NCI-H748 (cell line): ENCODE measurements at regions not wholly inside any gene's neighbourhood (a gene's known extent, or its start where the extent isn't known, plus 50 kb on each side); places are given as distances from the start of the nearest gene placed in this dataset.
"Not testable (repeated sequence)": the region's sequence is repeated elsewhere in the genome, so short reads cannot be mapped to it uniquely, and the experiment has no call there.

Experiments
- DNase-seq: peaks from one replicate; lab custom pipeline; 2025; ENCODE audit not compliant: unreplicated experiment; lab: John Stamatoyannopoulos, UW

DNA sequence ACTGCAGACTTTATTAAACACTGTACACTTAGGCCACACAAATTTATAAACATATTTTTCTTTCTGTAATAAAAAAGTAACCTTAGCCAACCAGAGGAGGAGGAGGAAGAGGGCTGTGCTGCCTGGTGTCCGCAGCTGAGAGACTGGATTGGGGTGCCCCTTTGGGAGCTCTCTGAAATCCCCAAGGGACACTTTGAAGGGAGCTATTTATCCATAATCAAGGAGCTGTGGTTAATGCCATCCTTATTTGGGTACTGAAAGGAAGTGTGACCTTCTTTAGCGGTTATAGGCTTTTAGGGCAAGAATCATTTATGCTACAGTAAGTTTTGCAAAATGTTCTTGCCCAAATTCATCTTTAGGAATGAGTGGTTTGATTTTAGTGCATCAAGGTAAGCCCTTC, 125.8 kb downstream of the RASSF10 start:
- DNase-seq, result no peak

DNA sequence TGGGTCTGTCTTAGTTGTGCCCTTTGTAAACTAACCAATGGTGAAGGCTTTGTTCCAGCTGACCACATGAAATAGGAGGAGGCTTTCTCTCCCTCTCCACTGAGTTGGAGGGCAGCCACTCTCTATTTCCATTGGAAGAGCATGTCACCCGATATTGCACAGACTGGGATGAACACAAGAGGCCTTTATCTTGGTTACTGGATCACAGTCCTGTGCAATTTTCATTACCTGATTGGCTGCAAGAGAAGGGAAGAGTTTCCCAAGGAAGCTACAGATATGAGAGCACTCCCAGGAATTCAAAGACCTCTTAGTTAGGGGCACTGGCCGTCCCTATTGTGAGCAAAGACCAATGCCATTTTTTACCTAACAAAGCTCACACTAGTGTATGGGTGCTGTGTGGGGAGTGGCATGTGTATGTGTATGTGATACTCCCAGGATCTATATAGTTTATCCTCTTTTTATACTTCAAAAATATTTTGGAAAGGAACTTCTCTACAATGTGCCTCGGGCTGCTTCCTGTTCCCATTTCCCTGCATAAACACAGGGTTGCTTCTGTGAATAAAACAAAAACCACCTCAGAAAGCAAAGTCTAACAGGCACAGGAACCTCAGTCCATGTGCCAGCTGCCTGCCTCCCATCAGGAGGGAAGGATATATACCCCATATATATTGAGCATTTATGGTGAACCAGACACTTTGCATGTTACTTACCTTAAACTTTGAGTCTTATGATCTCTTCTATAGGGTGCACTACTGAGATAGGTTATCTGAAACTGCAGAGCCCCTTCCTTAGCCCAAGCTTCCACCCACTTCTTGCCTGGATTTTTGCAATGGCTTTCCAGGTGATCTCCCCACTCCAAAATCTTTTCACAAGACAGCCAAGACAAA, 126.5 kb downstream of the RASSF10 start:
- peak; percentile 85 for DNase-seq

DNA sequence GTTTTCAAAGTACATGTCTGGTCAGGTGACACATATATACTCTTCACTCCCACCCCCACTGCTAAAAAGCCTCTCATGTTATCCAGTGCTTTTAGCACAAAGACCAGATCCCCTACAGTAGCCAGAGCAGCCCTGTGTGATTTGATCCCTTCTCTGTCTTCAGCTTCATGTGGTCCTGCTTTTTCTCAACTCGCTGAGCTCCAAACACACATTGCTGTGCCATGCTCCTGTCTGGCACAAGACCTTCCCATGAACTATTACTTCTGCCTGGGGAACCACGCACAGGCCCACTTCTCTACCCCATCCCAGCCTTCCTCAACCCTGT, 127.1 kb downstream of the RASSF10 start:
- no peak for DNase-seq

DNA sequence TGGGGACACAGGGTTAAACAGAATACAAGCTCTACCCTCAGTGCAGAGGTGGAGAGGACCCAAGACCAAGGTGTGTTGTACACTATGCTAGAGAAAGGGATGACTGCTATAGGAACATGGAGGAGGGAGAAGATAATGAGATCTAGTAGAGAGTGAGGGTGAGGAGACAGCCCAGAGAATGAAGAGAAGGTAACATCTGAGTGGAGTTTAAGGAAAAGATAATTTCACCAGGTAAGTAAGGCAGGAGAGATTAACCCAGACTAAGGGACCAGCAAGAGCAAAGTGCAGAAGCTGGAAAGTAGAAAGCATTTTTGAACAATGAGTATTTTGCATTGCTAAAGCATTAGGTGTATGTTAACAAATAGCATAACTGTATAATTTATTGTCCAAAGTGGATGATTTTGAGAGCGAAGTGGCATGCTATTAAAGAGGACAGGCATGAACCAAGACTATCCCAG, 128.8 kb downstream of the RASSF10 start:
- DNase-seq, result no peak

DNA sequence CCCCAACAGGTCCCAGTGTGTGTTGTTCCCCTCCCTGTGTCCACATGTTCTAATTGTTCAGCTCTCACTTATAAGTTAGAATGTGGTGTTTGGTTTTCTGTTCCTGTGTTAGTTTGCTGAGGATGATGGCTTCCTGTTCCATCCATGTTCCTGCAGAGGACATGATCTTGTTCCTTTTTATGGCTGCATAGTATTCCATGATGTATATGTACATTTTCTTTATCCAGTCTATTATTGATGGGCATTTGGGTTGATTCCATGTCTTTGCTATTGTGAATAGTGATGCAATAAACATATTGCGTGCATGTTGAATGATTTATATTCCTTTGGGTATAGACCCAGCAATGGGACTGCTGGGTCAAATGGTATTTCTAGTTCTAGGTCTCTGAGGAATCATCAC, 130.0 kb downstream of the RASSF10 start:
- DNase-seq, result not testable (repeated sequence)

DNA sequence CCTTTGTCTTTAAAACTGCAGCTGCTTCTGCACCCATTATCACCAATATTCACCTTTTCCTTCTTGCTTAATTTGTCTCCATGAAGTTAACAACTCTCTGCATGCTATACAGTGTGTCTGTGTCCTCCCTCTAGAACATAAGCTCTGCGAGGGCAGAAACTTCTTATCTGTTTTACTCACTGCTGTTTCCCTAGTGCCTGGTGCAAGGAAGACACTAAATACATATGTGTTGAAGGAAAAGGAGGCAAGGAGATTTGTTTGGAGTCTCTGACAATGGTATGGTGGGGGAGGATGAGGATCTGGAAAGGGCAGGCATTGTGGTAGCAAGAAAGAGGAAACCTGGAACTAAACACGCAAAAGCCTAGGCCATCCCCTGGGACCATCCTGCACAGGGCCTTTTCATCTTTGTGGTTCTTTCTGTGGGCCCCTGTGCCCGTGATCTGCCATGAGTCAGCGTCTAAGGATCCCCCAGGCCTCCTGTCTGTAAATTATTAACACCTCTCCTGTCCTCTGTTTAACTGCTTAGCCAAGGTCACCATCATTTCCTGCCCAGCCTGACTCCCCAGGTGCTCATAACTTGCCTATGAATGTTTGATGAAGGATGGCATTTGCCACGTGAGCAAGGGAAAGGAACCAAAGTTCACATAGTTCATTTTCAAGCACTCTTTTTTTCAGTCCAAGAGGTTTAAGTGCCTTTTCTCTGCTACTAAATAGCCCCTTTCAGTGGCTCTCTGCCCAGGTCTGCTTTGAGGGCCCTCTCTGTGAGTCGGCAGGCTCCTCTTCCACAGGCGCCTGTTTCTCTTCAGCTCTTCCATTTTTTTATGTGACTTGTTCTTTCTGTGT, 131.1 kb downstream of the RASSF10 start:
- DNase-seq, result no peak

DNA sequence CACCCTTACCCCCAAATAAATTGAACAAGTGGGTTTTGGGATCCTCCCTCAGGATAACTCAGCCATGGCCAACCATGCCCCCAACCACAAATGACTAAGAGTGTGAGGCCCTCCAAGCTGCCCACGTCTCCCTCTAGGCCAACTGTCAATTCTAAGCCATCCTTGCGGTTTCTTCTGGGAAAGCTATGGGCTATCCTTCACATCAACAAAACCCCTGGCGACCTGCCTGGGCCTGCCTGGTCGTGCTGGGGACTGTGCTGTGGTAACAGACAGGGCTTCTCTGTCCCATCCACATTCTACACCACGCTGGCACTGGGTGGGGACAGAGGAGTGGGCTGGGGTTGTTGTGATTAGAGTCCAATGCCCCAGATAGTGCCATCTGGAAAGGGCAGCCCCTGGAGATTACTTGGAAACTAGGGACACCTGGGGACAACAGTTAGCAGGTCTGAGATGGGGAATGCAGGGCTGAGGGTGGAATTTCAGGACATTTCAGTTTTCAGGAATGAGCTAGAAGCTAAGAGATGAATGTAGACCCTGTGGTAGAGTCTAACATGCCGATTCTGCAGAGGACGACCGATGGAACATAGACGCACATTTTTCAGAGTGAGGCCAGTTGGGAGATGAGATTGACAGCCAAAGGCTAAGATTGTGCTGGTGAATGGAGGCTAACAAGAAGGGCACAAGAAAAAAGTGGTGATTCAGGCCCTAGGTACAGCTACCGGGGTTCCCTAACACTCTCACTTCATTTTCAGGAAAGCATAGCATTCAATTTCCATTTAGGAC, 131.9 kb downstream of the RASSF10 start:
- no peak for DNase-seq

DNA sequence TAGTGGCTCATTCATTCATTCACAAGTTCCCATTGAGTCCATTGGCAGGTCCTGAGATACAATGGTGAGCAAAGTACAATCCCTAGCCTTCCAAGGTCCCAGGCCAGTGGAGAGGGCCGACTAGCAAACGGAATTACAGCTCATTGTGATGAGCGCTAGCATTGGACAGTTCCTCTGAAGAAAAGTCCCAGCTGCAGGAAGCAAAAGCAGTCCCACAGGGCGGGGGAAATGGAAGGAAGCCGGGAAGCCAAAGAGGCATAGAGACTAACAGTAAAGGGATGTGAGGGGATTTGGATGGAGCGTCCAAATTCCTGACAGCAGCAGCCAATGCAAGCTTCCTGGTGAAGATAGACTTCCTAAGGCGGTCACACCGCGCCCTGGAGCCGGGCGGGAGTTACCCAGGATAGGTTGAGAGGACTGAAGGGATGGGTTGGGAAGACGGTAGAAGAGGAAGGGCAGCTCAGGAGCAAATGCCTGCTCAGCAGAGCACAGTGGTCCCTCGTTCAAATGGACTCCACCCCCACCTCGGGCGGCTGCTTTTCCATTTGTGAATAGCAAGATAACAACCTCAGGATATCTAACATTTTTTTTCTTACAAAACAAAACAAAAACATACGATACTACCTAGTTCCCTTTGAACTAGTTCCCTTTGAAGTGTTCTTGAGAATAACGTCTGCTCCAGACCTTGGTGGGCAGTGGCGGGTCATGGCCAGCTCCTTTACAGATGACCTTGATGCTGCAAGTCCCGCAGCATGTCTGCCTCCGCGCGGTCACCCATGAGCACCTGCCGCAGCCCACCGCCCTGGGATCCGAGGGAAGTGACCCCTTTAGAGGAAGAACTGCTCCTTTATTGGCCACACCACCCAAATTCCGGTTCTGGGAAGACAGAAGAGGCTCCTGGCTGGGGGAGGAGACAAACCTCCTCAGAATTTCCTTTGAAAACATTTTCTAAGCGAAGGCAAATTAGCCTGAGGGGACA, 132.9 kb downstream of the RASSF10 start:
- no peak for DNase-seq

DNA sequence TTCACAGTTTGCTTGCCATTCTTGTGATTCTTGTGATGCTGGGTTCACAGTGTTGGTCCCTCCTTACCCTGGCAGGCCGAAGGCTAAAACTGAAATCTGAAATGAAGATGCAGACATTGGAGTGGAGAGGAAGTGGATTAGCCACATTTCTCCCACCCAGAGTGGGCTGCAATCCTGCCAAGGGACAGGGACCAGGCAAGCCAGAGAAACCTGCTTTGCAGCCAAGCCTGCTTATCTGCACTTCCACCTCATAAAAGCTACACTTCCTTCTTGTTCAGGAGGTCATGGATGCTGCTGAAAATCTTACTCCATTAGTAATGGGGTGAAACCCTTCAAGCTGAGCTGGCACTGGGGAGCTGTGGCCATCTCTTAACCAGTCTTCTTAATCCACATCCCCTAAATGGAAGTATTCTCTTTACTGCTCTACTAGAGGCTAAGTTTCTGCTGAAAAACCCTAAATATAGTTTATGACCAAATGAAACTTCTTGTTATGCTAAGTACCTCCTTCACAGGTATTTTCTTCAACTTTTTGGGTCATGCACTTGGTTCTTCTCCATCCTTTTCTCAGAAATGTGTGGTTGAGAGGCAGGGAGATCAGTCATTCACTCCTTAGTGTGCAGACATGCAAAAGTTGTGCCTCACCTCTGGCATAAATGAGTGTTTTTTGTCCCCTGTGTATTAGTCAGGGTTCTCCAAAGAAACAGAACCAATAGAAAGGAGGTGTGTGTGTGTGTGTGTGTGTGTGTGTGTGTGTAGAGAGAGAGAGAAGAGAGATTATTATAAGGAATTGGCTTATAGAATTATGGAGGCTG, 133.9 kb upstream of the BMAL1 start:
- DNase-seq, result no peak

DNA sequence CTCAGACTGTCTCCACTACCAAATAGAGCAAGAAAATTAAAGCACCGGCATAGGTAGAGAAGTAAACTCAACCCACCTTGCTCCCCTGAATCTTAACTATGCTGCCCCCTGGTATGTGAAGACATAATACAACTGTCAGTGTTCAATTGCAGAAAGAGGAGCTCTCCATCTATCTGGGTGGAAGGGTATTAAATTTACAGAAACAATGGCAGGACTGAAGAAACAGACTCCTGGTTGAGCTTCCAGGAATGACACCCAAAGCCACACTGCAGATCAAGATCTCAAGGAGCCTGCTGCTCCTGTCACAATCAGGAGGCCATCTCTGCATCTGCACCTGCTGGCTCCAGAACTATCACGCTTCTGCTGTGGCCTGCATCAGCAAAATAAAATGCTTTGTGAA, 132.1 kb upstream of the BMAL1 start:
- no peak for DNase-seq

DNA sequence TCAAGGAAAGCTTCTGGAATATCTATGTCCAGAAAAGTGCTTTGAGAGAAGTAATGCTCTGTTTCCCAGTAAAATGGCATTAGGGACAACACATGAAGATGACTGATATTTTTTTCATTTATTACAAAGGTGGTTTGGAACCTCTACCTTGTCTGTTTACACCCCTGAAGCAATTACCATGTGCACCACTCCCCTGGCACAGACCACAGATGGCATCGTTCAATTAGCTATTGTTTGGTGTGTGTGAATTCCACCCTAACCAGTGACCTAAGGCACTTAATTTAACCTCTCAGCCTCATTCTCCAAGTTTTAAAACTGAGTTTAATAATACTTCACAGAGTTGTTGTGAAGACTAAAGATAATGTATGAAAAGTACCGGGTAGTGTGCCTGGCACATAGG, 127.6 kb upstream of the BMAL1 start:
- DNase-seq, result peak; percentile 63

DNA sequence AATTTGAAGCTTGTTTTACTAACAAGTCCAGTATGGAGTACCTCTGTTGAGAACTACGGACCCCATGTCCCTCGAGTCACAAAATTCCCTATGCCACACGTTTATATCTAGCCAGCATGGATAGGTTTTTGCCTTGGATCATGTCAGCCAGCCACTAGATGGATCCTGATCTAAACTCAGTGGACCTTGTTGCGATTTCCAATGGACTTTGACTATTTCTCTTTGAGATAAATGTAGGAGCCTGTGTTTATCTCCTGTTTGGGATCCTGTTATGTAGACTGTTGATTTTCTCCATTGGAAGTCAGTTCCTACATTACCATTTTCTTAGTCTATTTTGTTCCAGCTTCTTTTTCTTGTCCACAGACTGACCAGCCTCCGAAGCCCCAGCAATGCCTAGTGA, 127.1 kb upstream of the BMAL1 start:
- DNase-seq, result no peak

DNA sequence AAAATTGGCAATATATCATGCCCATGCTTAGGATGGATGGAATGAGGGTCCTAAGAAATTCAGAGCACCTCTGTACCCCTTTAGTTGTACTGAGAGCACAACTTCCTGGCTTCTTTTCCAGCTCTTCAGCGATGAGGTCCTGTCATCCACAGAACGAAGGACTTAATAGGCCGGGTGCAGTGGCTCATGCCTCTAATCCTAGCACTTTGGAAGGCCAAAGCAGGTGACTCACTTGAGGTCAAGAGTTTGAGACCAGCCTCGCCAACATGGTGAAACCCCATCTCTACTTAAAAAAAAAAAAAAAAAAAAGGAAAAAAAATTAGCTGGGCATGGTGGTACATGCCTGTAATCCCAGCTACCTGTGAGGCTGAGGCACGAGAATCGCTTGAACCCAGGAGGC, 125.3 kb upstream of the BMAL1 start:
- no peak for DNase-seq

DNA sequence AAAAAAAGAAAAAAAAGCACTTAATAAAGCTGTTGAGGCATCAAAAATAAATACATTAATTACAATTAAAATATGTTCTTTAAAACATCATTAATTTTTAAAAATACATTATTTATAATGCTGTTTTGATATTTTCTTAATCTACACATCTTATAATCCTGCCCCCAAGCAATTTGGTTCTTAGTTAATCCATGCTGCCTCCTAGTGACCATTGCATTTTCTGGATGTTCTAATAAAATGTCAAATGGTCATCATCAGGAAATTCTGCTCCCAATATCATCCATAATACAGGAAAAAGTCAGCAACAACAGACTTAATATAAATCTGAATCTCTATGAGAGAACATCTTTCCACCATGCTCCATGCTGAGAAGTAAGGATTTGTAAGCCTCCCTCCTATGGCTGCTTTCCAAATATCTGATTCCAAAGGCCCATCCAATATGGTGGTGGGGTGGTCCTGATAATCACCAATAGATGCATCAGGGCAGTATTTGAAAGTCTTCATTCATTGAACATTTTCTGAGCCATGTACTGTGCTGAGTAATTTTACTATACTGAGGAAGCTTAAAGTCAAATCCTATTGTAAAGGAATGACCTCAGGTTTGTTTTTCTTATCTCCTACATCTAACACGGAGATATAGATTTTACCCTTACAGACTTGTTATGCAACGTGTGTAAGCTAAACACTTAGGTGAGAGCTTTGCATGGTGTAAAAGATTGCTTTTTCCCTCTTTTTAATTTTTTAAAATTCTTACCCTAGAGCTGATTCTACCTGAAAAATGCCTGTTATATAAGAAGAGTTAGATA, 124.7 kb upstream of the BMAL1 start:
- DNase-seq, result peak; percentile 30

DNA sequence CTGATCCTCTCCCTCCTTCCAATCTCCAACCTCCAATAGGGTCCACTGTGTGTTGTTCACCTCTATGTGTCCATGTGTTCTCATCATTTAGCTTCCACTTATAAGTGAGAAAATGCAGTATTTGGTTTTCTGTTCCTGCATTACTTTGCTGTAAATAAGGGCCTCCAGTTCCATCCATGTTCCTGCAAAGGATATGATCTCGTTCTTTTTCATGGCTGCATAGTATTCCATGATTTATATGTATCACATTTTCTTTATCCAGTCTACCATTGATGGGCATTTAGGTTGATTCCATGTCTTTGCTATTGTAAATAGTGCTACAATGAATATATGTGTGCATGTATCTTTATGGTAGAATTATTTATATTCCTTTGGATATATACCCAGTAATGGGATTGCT, 123.2 kb upstream of the BMAL1 start:
- DNase-seq, result not testable (repeated sequence)

DNA sequence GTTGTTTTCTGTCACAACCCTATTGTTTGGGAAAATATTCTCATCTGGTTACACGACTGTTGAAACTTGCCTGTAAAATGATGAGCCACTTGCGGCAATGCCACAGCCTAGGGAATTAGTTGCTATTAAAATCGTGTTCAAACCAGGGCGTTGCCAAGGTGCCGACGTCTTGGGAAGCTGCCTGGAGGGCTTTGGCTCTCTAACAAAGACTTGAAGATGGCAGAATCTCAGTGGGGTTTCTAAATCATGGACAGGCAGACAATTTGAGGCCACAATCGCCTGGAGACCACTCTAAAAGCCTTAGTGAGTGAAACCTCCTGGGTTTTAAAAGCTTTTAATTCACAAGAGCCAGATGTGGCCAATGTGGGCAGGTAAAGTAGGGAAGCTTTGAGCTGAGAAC, 117.2 kb upstream of the BMAL1 start:
- DNase-seq, result no peak

DNA sequence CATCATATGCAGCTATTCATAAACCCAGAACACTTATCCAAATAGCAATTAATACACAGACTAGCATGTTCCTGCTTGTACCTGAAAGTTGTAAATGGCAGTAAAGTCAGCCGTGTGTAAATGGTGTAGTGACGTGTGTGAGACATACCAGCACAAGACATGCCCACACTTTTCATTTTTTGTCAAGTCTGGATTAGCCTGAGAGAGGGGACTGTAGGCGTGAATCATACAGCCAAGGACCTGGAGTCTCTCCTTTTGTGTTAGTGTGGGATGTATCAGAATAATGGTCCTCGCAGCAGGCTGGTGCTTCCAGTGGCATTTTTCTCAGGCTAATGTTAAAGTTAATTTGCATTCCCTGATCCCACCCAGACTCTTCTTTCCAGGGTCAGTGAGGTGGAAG, 116.8 kb upstream of the BMAL1 start:
- DNase-seq, result no peak

DNA sequence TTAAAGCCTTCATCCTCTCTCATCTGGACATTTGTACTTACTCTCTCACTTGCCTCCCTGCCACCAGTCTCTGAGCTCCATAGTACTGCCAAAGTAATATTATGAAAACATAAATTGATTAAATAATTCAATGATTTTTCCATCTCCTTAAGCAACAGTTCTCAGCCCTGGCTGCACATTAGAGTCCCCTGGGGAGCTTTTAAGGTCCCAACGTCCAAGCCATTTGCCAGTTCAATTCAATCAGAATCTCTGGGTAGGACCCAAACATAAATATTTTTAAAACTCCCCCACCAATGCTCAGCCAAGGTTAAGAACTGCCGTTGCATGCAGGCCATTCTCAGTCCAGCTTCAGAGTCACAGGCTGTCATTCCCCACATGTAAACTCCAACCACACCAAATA, 114.4 kb upstream of the BMAL1 start:
- no peak for DNase-seq

DNA sequence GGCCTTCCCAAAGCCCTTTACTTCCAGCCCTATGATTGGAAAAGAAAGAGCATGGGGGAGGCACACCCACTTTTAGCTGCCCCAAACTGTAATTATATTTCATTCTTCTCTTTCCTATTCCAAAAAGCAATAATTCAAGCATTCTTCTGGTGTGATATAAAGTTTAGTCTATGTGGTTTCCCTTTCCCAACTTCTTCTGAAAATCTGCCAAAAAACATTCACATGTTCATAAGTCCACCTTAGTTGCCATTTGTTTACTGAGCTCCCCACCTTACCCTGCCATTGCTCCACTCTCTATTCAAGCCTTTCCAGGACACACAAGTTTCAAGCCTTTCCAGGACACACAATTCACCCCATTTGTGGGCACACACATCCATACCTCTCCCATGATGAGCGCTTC, 111.6 kb upstream of the BMAL1 start:
- DNase-seq, result no peak
